ENCODE measurements at regions not wholly inside any gene's neighbourhood (a gene's known extent, or its start where the extent isn't known, plus 50 kb on each side); places are given as distances from the start of the nearest gene placed in this dataset.

GRCh38 chr3:7812490-7812889, 689.1 kb upstream of the LMCD1 start (continued):
- TF ChIP-seq, protein P1, sequence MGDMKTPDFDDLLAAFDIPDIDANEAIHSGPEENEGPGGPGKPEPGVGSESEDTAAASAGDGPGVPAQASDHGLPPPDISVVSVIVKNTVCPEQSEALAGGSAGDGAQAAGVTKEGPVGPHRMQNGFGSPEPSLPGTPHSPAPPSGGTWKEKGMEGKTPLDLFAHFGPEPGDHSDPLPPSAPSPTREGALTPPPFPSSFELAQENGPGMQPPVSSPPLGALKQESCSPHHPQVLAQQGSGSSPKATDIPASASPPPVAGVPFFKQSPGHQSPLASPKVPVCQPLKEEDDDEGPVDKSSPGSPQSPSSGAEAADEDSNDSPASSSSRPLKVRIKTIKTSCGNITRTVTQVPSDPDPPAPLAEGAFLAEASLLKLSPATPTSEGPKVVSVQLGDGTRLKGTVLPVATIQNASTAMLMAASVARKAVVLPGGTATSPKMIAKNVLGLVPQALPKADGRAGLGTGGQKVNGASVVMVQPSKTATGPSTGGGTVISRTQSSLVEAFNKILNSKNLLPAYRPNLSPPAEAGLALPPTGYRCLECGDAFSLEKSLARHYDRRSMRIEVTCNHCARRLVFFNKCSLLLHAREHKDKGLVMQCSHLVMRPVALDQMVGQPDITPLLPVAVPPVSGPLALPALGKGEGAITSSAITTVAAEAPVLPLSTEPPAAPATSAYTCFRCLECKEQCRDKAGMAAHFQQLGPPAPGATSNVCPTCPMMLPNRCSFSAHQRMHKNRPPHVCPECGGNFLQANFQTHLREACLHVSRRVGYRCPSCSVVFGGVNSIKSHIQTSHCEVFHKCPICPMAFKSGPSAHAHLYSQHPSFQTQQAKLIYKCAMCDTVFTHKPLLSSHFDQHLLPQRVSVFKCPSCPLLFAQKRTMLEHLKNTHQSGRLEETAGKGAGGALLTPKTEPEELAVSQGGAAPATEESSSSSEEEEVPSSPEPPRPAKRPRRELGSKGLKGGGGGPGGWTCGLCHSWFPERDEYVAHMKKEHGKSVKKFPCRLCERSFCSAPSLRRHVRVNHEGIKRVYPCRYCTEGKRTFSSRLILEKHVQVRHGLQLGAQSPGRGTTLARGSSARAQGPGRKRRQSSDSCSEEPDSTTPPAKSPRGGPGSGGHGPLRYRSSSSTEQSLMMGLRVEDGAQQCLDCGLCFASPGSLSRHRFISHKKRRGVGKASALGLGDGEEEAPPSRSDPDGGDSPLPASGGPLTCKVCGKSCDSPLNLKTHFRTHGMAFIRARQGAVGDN (IDR thresholded peaks at IDR 0.05), result no peak
- TF ChIP-seq MEF2B (IDR thresholded peaks at IDR 0.05; ENCODE audit: partially characterized antibody, poor library complexity, severe bottlenecking) (no peak), ETV6 (conservative IDR thresholded peaks at IDR 0.05 in 1 of 2, IDR thresholded peaks at IDR 0.05 in 1 of 2; ENCODE audit: borderline replicate concordance in 1 of 2, low read depth in 1 of 2) (no peak), SP1 (IDR thresholded peaks at IDR 0.05; ENCODE audit: low read depth, low read length) (no peak), CTCF (IDR thresholded peaks at IDR 0.05 in 2 of 3, conservative IDR thresholded peaks at IDR 0.05 in 1 of 3; ENCODE audit: control insufficient read depth in 2 of 3, extremely low read depth in 1 of 3, insufficient read depth in 1 of 3, low read depth in 3 of 3, low read length in 3 of 3) (no peak), MTA3 (IDR thresholded peaks at IDR 0.05; ENCODE audit: borderline replicate concordance, low read length) (no peak), CHD2 (IDR thresholded peaks at IDR 0.05; ENCODE audit: borderline replicate concordance, low read depth, low read length) (no peak), ZNF592 (IDR thresholded peaks at IDR 0.05) (no peak), ESRRA (IDR thresholded peaks at IDR 0.05; ENCODE audit: low read length) (no peak), ZBTB40 (IDR thresholded peaks at IDR 0.05; ENCODE audit: borderline replicate concordance) (no peak), HSF1 (IDR thresholded peaks at IDR 0.05; ENCODE audit: low read depth, low read length) (no peak), KDM1A (IDR thresholded peaks at IDR 0.05; ENCODE audit: borderline replicate concordance) (no peak), JUND (IDR thresholded peaks at IDR 0.05; ENCODE audit: low read depth, low read length) (no peak)
